Breast epithelium (tissue), 3 donors: ENCODE measurements at regions not wholly inside any gene's neighbourhood (a gene's known extent, or its start where the extent isn't known, plus 50 kb on each side); places are given as distances from the start of the nearest gene placed in this dataset.

Experiments used
- POLR2A ChIP-seq: fragments of 450-650 bp; IDR thresholded peaks from one replicate; pipeline ENCODE4 v1.6.1; 2016; ENCODE audit warnings: antibody characterized with exemption, mild to moderate bottlenecking, moderate library complexity
- TF ChIP-seq, protein P1 (sequence below), 3 donors: fragments of 450-650 bp; IDR thresholded peaks; one replicate each; pipeline ENCODE4 v1.5.1; 2016 to 2017; ENCODE audit warnings: antibody characterized with exemption in 3 of 3, mild to moderate bottlenecking in 3 of 3, moderate library complexity in 3 of 3

DNA sequence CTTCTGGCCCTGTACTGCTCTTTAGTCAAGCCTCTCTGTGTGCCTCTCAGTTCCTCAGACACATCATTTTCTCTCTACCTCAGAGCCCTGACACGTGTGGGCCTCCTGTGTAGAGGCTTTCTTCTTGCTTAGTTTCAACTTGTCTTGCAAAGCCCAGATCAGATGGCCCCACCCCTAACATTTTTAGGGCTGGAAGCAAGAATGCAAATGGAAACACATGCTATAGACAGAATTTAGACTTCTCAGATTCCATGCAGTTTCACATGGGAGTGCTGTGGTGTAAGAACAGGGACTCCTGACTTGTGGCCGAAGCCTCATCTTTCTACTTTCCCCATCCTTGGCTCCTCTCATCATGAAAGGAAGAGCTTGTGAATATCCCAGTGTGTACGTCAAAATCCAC lies 350.7 kb downstream of the DCHS2 start:
- TF ChIP-seq, protein P1, sequence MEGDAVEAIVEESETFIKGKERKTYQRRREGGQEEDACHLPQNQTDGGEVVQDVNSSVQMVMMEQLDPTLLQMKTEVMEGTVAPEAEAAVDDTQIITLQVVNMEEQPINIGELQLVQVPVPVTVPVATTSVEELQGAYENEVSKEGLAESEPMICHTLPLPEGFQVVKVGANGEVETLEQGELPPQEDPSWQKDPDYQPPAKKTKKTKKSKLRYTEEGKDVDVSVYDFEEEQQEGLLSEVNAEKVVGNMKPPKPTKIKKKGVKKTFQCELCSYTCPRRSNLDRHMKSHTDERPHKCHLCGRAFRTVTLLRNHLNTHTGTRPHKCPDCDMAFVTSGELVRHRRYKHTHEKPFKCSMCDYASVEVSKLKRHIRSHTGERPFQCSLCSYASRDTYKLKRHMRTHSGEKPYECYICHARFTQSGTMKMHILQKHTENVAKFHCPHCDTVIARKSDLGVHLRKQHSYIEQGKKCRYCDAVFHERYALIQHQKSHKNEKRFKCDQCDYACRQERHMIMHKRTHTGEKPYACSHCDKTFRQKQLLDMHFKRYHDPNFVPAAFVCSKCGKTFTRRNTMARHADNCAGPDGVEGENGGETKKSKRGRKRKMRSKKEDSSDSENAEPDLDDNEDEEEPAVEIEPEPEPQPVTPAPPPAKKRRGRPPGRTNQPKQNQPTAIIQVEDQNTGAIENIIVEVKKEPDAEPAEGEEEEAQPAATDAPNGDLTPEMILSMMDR (IDR thresholded peaks at IDR 0.05), result no peak
- no peak for TF ChIP-seq POLR2A
